Left renal pelvis (tissue), 4 donors: ENCODE measurements at regions not wholly inside any gene's neighbourhood (a gene's known extent, or its start where the extent isn't known, plus 50 kb on each side); places are given as distances from the start of the nearest gene placed in this dataset.

Experiments
- DNase-seq, 4 donors: peaks; one replicate each; pipeline ENCODE4 v3.0.0-alpha.2; 2013; ENCODE audit warnings: low read depth in 4 of 4, low spot score in 3 of 4

GRCh38 chr5:96248131-96248530, 184.9 kb downstream of the PCSK1 start:
- no peak for DNase-seq

- no peak for DNase-seq
Observed at GRCh38 chr5:96247708-96248107, 185.3 kb downstream of the PCSK1 start.

- peak in 1 of 4 donors; percentile 10 for DNase-seq
Observed at GRCh38 chr5:96247097-96247701, 185.8 kb downstream of the PCSK1 start.

GRCh38 chr5:96245140-96246091, 187.6 kb downstream of the PCSK1 start:
- DNase-seq: no peak

GRCh38 chr5:96244696-96245095, 188.4 kb downstream of the PCSK1 start:
- no peak for DNase-seq

- no peak for DNase-seq
Observed at GRCh38 chr5:96243862-96244261, 189.2 kb downstream of the PCSK1 start.

GRCh38 chr5:96243203-96243602, 189.8 kb downstream of the PCSK1 start:
- no peak for DNase-seq

- no peak for DNase-seq
Observed at GRCh38 chr5:96242571-96242970, 190.5 kb downstream of the PCSK1 start.

GRCh38 chr5:96236831-96237230, 196.2 kb downstream of the PCSK1 start:
- DNase-seq: no peak

- DNase-seq: no peak
Observed at GRCh38 chr5:96236051-96236450, 197.0 kb downstream of the PCSK1 start.

GRCh38 chr5:96235008-96235910, 197.8 kb downstream of the PCSK1 start:
- DNase-seq: peak in 1 of 4 donors; percentile 6

GRCh38 chr5:96232602-96233001, 200.4 kb downstream of the PCSK1 start:
- DNase-seq: no peak

GRCh38 chr5:96229188-96229587, 203.9 kb downstream of the PCSK1 start:
- no peak for DNase-seq

- DNase-seq: no peak
Observed at GRCh38 chr5:96228408-96228807, 204.6 kb downstream of the PCSK1 start.

GRCh38 chr5:96227957-96228356, 205.1 kb downstream of the PCSK1 start:
- DNase-seq: no peak

GRCh38 chr5:96226941-96227552, 206.0 kb downstream of the PCSK1 start:
- DNase-seq: peak in 2 of 4 donors; percentile 4 to 22

- DNase-seq: no peak
Observed at GRCh38 chr5:96222129-96222528, 210.9 kb downstream of the PCSK1 start.

GRCh38 chr5:96220610-96221390, 212.2 kb downstream of the PCSK1 start:
- no peak for DNase-seq

- DNase-seq: no peak
Observed at GRCh38 chr5:96219580-96220281, 213.3 kb downstream of the PCSK1 start.
